T-cell (primary cell): ENCODE measurements at regions not wholly inside any gene's neighbourhood (a gene's known extent, or its start where the extent isn't known, plus 50 kb on each side); places are given as distances from the start of the nearest gene placed in this dataset.

Experiments
- ATAC-seq, 4 experiments: fragments of 200-7000 bp in 3 of 4; fragments of 150-1000 bp in 1 of 4; cut with Tn5 transposase; replicated peaks in 1 of 4; 1 replicate in 3 of 4; 2 replicates in 1 of 4; pipeline ENCODE4 v1.10.0; 2021; ENCODE audit warnings: moderate library complexity in 3 of 4, mild to moderate bottlenecking in 2 of 4, moderate number of reproducible peaks in 1 of 4
- CTCF ChIA-PET, 2 donors: fragments of 300-600 bp; sonication (Branson Sonifier 250); formaldehyde crosslinking; loops; one replicate each; lab custom pipeline; 2022; ENCODE audit warnings: antibody characterized with exemption in 2 of 2; lab: Charles Lee
- POLR2A ChIA-PET, 2 donors: fragments of 300-600 bp; sonication (Branson Sonifier 250); formaldehyde crosslinking; loops; one replicate each; lab custom pipeline; 2022; ENCODE audit warnings: antibody characterized with exemption in 2 of 2; lab: Charles Lee
- DNase-seq, 35 experiments: peaks; one replicate each; pipeline versions ENCODE4 v3.0.0 to v3.0.0-alpha.2; 2013 to 2023
- H3K27ac ChIP-seq: one replicate; pipeline ENCODE4 v1.5.1; 2013; ENCODE audit warnings: low read length
- H3K27me3 ChIP-seq, 2 experiments: replicated peaks in 1 of 2; 1 replicate in 1 of 2; 2 replicates in 1 of 2; pipeline versions ENCODE4 v1.6.1 to v1.7.0; 2013; ENCODE audit warnings: low read length in 1 of 2, mixed read lengths in 1 of 2; ENCODE audit not compliant: control insufficient read depth in 2 of 2, insufficient read depth in 2 of 2; ENCODE audit errors: extremely low read depth in 1 of 2
- H3K36me3 ChIP-seq, 2 donors: 1 replicate in 1 of 2; 2 replicates in 1 of 2; pipeline versions ENCODE4 v1.6.1 to v1.7.0; 2013; ENCODE audit warnings: low read length in 1 of 2; ENCODE audit not compliant: control insufficient read depth in 2 of 2, insufficient read depth in 1 of 2; ENCODE audit errors: extremely low read depth in 1 of 2
- H3K4me1 ChIP-seq, 2 experiments: 1 replicate in 1 of 2; 2 replicates in 1 of 2; pipeline versions ENCODE4 v1.6.1 to v1.7.0; 2013; ENCODE audit warnings: low read length in 2 of 2, mixed read lengths in 1 of 2; ENCODE audit not compliant: insufficient read depth in 2 of 2, control insufficient read depth in 1 of 2; ENCODE audit errors: extremely low read depth in 1 of 2
- H3K4me3 ChIP-seq, 2 donors: 1 replicate in 1 of 2; 2 replicates in 1 of 2; pipeline versions ENCODE4 v1.5.1 to v1.7.0; 2013; ENCODE audit warnings: mild to moderate bottlenecking in 2 of 2, low read length in 1 of 2, moderate library complexity in 1 of 2; ENCODE audit not compliant: control insufficient read depth in 1 of 2; ENCODE audit errors: extremely low read depth in 1 of 2
- H3K9me3 ChIP-seq: 2 replicates; pipeline ENCODE4 v1.7.0; 2013
- H3K27ac Mint-ChIP-seq, 2 donors: one replicate each; pipeline ENCODE4 v1.8.0; 2020 to 2021; ENCODE audit warnings: mild to moderate bottlenecking in 2 of 2, mixed read lengths in 2 of 2
- H3K27me3 Mint-ChIP-seq, 2 donors: one replicate each; pipeline ENCODE4 v1.8.0; 2021 to 2022; ENCODE audit warnings: mixed read lengths in 2 of 2
- H3K36me3 Mint-ChIP-seq: one replicate; pipeline ENCODE4 v1.8.0; 2021; ENCODE audit warnings: mixed read lengths
- H3K4me1 Mint-ChIP-seq, 3 donors: one replicate each; pipeline ENCODE4 v1.8.0; 2020 to 2022; ENCODE audit warnings: mixed read lengths in 3 of 3, mild to moderate bottlenecking in 1 of 3
- H3K4me3 Mint-ChIP-seq, 3 donors: one replicate each; pipeline ENCODE4 v1.8.0; 2020 to 2022; ENCODE audit warnings: mild to moderate bottlenecking in 3 of 3, mixed read lengths in 3 of 3, moderate library complexity in 3 of 3
- H3K9me3 Mint-ChIP-seq, 3 donors: one replicate each; pipeline ENCODE4 v1.8.0; 2020 to 2022; ENCODE audit warnings: mixed read lengths in 3 of 3
- WGBS: methylation state at CpG from one replicate; pipeline ENCODE4 v1.1.5; 2013; ENCODE audit warnings: missing lambda C conversion rate; ENCODE audit not compliant: insufficient coverage; 5-methylcytosine and 5-hydroxymethylcytosine counted together

GRCh38 chr21:36609654-36610053 is 89.3 kb upstream of the SIM2 start:
- Histone ChIP-seq H3K36me3 (no peaks in the 10 kb centered on the region), H3K9me3 (peaks cover 4% of the 10 kb centered on the region), H3K4me1 (peaks cover 0 to under 1% of the 10 kb centered on the region in 2 experiments), H3K27ac (no peak overlapping the region), H3K27me3 (peaks cover 0 to 36% of the 10 kb centered on the region in 2 experiments), H3K4me3 (no peak overlapping the region)
- Mint-ChIP-seq H3K9me3 (peaks cover 0 to 6% (median 4%) of the 10 kb centered on the region in 3 donors), H3K36me3 (no peaks in the 10 kb centered on the region), H3K27me3 (peaks cover 0 to 19% of the 10 kb centered on the region in 2 donors), H3K4me3 (no peak overlapping the region), H3K4me1 (peaks cover 0 to 3% (median 0%) of the 10 kb centered on the region in 3 donors), H3K27ac (no peak overlapping the region)
- ChIA-PET POLR2A (interaction anchor here in 1 of 2 donors (0.6 kb wide), 1 partner anchor 1262 kb away, joined by 4 read pairs; no protein-coding TSS in a partner anchor), CTCF (no interaction called here)
- ATAC-seq (no peak), DNase-seq (no peak)

- no peaks in the 10 kb centered on the region for H3K4me1 ChIP-seq
- Mint-ChIP-seq H3K4me1 (no peaks in the 10 kb centered on the region), H3K27me3 (peaks cover 0 to 23% of the 10 kb centered on the region in 2 donors), H3K36me3 (no peaks in the 10 kb centered on the region), H3K9me3 (peaks cover 0 to 11% (median 4%) of the 10 kb centered on the region in 3 donors), H3K4me3 (no peak overlapping the region), H3K27ac (no peak overlapping the region)
- ChIA-PET POLR2A (no interaction called here), CTCF (no interaction called here)
- H3K36me3 ChIP-seq, result no peaks in the 10 kb centered on the region
- no peak overlapping the region for H3K27ac ChIP-seq
- H3K9me3 ChIP-seq, result peaks cover 4% of the 10 kb centered on the region
- H3K4me3 ChIP-seq, result no peak overlapping the region
- H3K27me3 ChIP-seq, result peaks cover 0 to 34% of the 10 kb centered on the region in 2 experiments
- 60% methylated on average over 1 of the region's 1 CpG for WGBS
- ATAC-seq (no peak), DNase-seq (no peak)
Measured at GRCh38 chr21:36610201-36610600, 88.7 kb upstream of the SIM2 start.

GRCh38 chr21:36610935-36611334 is 88.0 kb upstream of the SIM2 start:
- peaks cover 0 to 29% of the 10 kb centered on the region in 2 donors for H3K27me3 Mint-ChIP-seq
- POLR2A ChIA-PET, result no interaction called here
- H3K36me3 Mint-ChIP-seq, result no peaks in the 10 kb centered on the region

GRCh38 chr21:36611379-36611778 is 87.5 kb upstream of the SIM2 start:
- Mint-ChIP-seq H3K27ac (no peak overlapping the region), H3K4me1 (no peaks in the 10 kb centered on the region), H3K36me3 (no peaks in the 10 kb centered on the region), H3K4me3 (no peak overlapping the region), H3K27me3 (peaks cover 0 to 29% of the 10 kb centered on the region in 2 donors), H3K9me3 (peaks cover 0 to 11% (median 4%) of the 10 kb centered on the region in 3 donors)
- Histone ChIP-seq H3K27me3 (peaks cover 0 to 26% of the 10 kb centered on the region in 2 experiments), H3K4me3 (no peak overlapping the region), H3K4me1 (no peaks in the 10 kb centered on the region), H3K27ac (no peak overlapping the region), H3K9me3 (peaks cover 4% of the 10 kb centered on the region), H3K36me3 (no peaks in the 10 kb centered on the region)
- ChIA-PET CTCF (no interaction called here), POLR2A (no interaction called here)
- 97% methylated on average over 5 of the region's 8 CpGs for WGBS
- no peak for DNase-seq
- ATAC-seq, result no peak

More at GRCh38 chr21:36610935-36611334, 88.0 kb upstream of the SIM2 start:
- Histone ChIP-seq H3K9me3 (peaks cover 4% of the 10 kb centered on the region), H3K27ac (no peak overlapping the region), H3K4me3 (no peak overlapping the region), H3K4me1 (no peaks in the 10 kb centered on the region), H3K36me3 (no peaks in the 10 kb centered on the region), H3K27me3 (peaks cover 0 to 30% of the 10 kb centered on the region in 2 experiments)
- ATAC-seq (no peak), DNase-seq (no peak)
- CTCF ChIA-PET, result no interaction called here
- Mint-ChIP-seq H3K4me1 (no peaks in the 10 kb centered on the region), H3K27ac (no peak overlapping the region), H3K9me3 (peaks cover 0 to 11% (median 4%) of the 10 kb centered on the region in 3 donors), H3K4me3 (no peak overlapping the region)
- no CpG with 5 or more reads among the region's 7 CpGs for WGBS

GRCh38 chr21:36613059-36613458 is 85.9 kb upstream of the SIM2 start:
- H3K27ac ChIP-seq, result no peak overlapping the region
- H3K4me3 ChIP-seq, result no peak overlapping the region
- 83% methylated on average over 9 of the region's 10 CpGs for WGBS
- H3K27me3 ChIP-seq, result peaks cover 0 to 26% of the 10 kb centered on the region in 2 experiments
- Mint-ChIP-seq H3K27me3 (peaks cover 0 to 25% of the 10 kb centered on the region in 2 donors), H3K36me3 (no peaks in the 10 kb centered on the region), H3K4me1 (no peaks in the 10 kb centered on the region), H3K4me3 (no peak overlapping the region), H3K27ac (no peak overlapping the region), H3K9me3 (peaks cover 0 to 11% (median 4%) of the 10 kb centered on the region in 3 donors)
- H3K9me3 ChIP-seq, result peaks cover 4% of the 10 kb centered on the region
- no peaks in the 10 kb centered on the region for H3K4me1 ChIP-seq
- no peaks in the 10 kb centered on the region for H3K36me3 ChIP-seq
- ChIA-PET POLR2A (no interaction called here), CTCF (no interaction called here)
- DNase-seq, result no peak
- no peak for ATAC-seq

GRCh38 chr21:36613554-36613953 is 85.4 kb upstream of the SIM2 start:
- CTCF ChIA-PET, result no interaction called here

More at GRCh38 chr21:36613554-36613953, 85.4 kb upstream of the SIM2 start:
- peaks cover 0 to 25% of the 10 kb centered on the region in 2 donors for H3K27me3 Mint-ChIP-seq
- H3K27ac ChIP-seq, result no peak overlapping the region
- no peaks in the 10 kb centered on the region for H3K36me3 Mint-ChIP-seq
- peaks cover 0 to 26% of the 10 kb centered on the region in 2 experiments for H3K27me3 ChIP-seq
- POLR2A ChIA-PET, result no interaction called here
- H3K36me3 ChIP-seq, result no peaks in the 10 kb centered on the region
- ATAC-seq (no peak), DNase-seq (no peak)
- no peaks in the 10 kb centered on the region for H3K4me1 ChIP-seq
- WGBS, result 57% methylated on average over 1 of the region's 3 CpGs
- H3K4me1 Mint-ChIP-seq, result no peaks in the 10 kb centered on the region
- H3K4me3 Mint-ChIP-seq, result no peak overlapping the region
- H3K9me3 Mint-ChIP-seq, result peaks cover 0 to 11% (median 4%) of the 10 kb centered on the region in 3 donors
- no peak overlapping the region for H3K4me3 ChIP-seq
- peaks cover 4% of the 10 kb centered on the region for H3K9me3 ChIP-seq
- H3K27ac Mint-ChIP-seq, result no peak overlapping the region
